HG02840 (cell line): ENCODE measurements at regions not wholly inside any gene's neighbourhood (a gene's known extent, or its start where the extent isn't known, plus 50 kb on each side); places are given as distances from the start of the nearest gene placed in this dataset.
"Not testable (repeated sequence)": the region's sequence is repeated elsewhere in the genome, so short reads cannot be mapped to it uniquely, and the experiment has no call there.

Experiments
- ATAC-seq: cut with Tn5 transposase; IDR thresholded peaks from one replicate; pipeline ENCODE4 v1.9.1; 2021; ENCODE audit warnings: mild to moderate bottlenecking, moderate library complexity, moderate number of reproducible peaks; ENCODE audit not compliant: unreplicated experiment, low FRiP score

GRCh38 chr12:128021561-128021960, 245.4 kb upstream of the TMEM132C start:
- no peak for ATAC-seq

GRCh38 chr12:128025589-128026245, 241.3 kb upstream of the TMEM132C start:
- ATAC-seq: no peak

GRCh38 chr12:128026696-128027574, 240.0 kb upstream of the TMEM132C start:
- no peak for ATAC-seq

- no peak for ATAC-seq
These were observed 233.5 kb upstream of the TMEM132C start for GRCh38 chr12:128033473-128033872.

- ATAC-seq: no peak
These were observed 226.0 kb upstream of the TMEM132C start for GRCh38 chr12:128040971-128041370.

- not testable (repeated sequence) for ATAC-seq
These were observed 224.7 kb upstream of the TMEM132C start for GRCh38 chr12:128042283-128042682.

- ATAC-seq: no peak
These were observed 224.1 kb upstream of the TMEM132C start for GRCh38 chr12:128042825-128043224.

- ATAC-seq: no peak
These were observed 223.7 kb upstream of the TMEM132C start for GRCh38 chr12:128043317-128043716.

GRCh38 chr12:128047266-128048060, 219.5 kb upstream of the TMEM132C start:
- no peak for ATAC-seq

GRCh38 chr12:128052331-128052730, 214.6 kb upstream of the TMEM132C start:
- no peak for ATAC-seq

GRCh38 chr12:128052777-128053176, 214.2 kb upstream of the TMEM132C start:
- ATAC-seq: no peak

- ATAC-seq: no peak
These were observed 211.4 kb upstream of the TMEM132C start for GRCh38 chr12:128055567-128055966.

GRCh38 chr12:128056136-128056801, 210.7 kb upstream of the TMEM132C start:
- no peak for ATAC-seq

GRCh38 chr12:128057586-128057985, 209.4 kb upstream of the TMEM132C start:
- ATAC-seq: no peak

GRCh38 chr12:128059621-128060370, 207.2 kb upstream of the TMEM132C start:
- no peak for ATAC-seq

- no peak for ATAC-seq
These were observed 198.8 kb upstream of the TMEM132C start for GRCh38 chr12:128068211-128068610.

- ATAC-seq: no peak
These were observed 197.5 kb upstream of the TMEM132C start for GRCh38 chr12:128069359-128069997.

- no peak for ATAC-seq
These were observed 193.0 kb upstream of the TMEM132C start for GRCh38 chr12:128073937-128074336.

GRCh38 chr12:128075332-128075731, 191.6 kb upstream of the TMEM132C start:
- no peak for ATAC-seq
